GM21515 (cell line): ENCODE measurements at regions not wholly inside any gene's neighbourhood (a gene's known extent, or its start where the extent isn't known, plus 50 kb on each side); places are given as distances from the start of the nearest gene placed in this dataset.
"Not testable (repeated sequence)": the region's sequence is repeated elsewhere in the genome, so short reads cannot be mapped to it uniquely, and the experiment has no call there.

Experiments
- ATAC-seq: cut with Tn5 transposase; IDR thresholded peaks from one replicate; pipeline ENCODE4 v1.9.1; 2021; ENCODE audit not compliant: unreplicated experiment

DNA sequence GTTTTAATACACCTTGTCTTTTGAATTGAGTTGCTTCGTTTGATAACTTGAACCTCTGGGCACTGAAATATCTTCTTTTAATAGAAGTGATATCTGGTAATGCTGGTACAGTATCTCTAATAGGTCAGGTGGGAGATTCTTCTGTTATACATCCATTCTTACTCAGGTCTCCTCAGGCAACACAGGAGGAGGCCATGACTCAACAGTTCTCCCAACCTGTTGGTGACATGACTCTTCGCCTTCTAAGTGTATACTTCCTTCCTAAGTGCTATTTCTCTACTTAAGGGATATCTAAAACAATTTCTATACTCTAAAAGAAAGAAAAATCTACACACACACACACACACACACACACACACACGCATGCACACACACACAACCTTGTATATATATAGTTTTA lies 509.1 kb downstream of the PCNX1 start:
- ATAC-seq, result no peak

DNA sequence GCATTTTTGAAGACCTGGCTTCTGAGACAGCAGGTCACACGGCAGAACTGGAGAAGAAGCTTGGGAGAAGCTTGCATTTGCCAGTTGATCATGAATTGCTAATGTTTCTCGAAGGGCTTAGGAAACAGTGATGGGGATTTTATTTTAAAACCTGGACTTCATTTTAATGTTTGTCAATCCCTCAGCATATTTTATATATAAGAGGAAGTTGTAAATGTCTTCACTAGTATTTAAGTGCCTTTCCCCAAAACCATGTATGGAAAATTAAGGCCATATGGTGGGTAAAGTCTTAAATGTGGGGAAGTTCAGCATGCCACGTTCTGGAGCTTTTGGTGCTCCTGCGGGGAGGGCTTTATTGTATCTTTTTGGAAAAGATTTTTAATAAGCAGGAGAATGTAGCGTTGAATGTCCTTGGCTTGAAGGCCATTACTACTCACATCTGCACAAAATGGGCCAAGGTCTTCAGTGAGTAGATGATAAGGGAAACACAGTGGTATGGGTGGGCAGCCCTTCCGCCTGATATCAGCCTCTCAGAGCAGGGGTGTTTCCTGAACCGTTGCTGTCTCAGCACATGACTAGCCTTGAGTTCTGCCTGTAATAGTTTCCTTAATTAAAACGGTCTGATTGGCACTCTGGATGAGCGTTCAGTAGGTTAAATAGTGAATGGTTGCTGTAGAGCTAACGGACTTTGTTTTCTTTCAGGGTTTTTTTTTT lies 511.4 kb downstream of the PCNX1 start:
- ATAC-seq, result no peak

DNA sequence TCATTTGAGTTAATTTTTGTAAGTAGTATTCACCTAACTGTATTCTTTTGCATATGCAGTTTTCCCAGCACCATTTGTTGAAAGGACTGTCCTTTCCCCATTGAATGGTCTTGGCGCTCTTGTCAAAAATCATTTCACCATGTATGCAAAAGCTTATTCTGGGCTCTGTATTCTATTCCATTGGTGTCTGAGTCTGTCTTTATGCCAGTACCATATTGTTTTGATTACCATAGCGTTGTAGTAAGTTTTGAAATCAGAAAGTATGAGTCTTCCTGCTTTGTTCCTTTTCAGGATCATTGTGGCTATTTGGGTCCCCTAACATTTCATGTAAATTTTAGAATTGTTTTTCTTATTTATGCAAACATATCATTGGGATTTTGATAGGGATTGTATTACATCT lies 508.7 kb upstream of the RGS6 start:
- ATAC-seq, result no peak

DNA sequence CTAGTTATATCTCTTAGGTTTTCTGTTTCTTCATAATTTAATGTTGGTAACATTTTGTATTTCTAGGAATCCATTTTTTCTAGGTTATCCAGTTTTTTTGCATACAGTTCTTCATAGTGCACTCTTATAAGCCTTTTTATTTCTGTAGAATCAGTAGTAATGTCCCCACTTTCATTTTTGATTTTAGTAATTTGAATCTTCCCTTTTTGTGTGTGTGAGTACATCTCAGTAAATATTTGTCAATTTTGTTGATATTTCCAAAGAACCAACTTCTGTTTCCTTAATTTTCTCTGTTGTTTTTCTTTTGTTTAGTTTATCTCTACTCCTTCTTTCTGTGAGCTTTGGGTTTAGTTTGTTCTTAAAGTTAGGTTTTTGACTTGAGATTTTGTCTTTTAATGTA lies 507.3 kb upstream of the RGS6 start:
- no peak for ATAC-seq

DNA sequence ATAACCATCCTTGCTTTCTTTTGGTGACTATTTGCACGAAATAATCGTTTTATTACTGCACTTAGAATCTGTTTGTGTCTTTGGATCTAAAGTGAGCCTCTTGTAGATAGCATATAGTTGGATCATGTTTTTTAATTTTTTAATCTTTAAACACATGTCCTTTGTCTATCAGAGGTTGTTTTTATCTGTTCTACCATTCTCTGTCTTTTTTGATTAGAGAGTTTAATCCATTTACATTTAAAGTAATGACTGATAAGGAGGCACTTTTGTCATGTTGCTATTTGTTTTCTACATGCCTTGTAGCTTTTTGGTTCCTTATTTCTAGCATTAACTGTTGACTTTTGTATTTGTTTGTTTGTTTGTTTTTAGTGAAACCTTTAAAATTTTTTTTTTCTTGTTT lies 506.2 kb upstream of the RGS6 start:
- ATAC-seq, result no peak

DNA sequence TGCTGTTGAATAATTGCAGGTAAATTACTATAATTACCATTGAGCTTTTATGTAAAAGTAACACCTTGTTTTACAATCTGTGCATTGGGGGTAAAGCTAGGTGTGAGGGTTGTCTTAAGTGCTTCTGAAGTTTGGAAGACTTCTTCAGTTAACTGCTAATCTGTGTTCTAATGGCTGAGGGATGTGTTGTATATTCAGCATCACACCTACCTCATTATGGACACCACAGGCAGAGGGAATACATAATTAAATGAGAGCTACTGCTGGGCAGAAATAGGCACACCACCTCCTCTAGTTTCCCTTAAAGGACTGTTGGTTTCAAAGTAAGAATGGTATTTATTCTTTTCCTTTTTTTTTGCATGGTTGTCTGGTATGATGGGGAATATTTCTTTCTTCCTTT lies 502.3 kb upstream of the RGS6 start:
- ATAC-seq, result no peak

DNA sequence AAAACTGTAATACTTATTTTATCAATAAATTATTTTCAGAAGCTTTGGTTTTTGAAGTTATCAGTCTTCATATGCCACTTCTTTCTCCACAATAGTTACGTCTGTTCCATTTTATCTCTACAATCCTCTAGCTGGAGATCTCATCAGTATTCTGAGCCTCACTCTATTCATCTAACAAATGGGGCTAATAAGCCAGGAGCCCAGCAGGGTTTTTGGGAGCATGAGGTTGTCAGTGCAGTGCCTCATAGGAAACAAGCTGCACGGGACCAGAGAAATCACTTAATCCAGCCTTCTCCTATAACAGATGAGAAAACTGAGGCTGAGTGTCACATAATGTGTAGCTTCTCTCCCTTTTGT lies 501.9 kb upstream of the RGS6 start:
- no peak for ATAC-seq

DNA sequence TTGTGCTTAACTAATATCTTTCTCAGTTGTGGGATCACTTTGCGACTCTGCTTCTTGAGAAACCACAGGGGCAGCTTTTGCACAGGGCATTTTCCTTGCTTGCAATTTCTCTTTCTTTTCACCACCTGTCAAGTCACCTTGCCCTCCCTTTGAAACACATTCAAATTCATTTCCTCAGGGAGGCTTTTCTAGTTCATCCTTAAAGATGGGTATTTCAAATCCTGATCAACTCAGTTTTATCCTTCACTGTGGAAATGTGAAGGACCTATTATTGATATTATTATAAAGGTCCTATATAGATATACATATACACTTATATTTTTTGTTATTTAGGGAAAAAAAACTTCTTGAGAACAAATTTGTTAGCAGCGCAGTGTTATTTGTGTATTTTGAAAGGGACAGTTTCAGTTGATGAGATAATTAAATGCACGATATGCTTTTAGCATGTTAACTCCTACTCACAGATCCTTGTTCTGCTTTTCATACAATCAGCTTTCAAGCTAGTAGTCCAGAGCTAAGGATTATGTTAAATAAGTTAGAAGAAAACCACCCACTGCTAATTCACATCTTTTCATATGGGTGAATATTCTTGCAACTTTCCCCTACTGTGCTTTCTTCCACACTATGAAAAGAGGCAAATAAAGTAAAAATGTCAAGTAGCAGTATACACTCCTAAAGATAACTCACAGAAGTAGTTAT lies 501.4 kb upstream of the RGS6 start:
- no peak for ATAC-seq

DNA sequence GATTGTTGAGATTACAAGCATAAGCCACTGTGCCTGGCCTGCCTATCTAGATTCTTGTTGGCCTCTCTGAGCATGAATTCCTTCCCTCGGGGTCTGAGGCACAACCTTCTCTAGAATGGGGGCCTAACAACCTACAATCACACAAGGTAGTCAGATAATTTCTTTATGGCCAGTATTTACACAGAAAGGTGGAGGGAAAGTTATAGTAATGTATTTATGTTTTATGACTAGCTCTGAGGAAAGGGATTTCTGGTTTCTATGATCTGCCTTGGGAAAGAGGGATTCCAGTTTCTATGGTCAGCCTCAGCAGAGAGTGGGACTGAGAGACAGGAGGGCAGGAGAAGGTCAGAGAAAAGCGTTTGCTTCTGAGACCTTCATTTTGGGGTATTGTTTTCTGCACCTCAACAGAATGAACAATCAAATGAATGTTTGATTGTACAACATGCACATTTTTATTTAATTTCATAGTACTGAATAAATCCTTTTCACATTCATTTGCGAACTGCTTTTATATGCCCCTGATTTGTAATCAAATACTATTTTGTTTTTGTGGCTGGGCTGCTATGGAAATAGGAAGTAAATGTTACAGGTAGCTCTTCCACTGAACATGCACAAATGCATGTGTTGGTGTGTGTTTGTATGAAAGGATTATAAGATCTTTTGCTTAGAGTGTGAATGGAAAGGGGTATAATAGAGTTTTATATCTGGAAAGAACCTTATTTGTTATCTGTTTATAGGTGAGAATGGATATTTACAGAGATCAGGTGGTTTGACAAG lies 499.7 kb upstream of the RGS6 start:
- ATAC-seq, result no peak

DNA sequence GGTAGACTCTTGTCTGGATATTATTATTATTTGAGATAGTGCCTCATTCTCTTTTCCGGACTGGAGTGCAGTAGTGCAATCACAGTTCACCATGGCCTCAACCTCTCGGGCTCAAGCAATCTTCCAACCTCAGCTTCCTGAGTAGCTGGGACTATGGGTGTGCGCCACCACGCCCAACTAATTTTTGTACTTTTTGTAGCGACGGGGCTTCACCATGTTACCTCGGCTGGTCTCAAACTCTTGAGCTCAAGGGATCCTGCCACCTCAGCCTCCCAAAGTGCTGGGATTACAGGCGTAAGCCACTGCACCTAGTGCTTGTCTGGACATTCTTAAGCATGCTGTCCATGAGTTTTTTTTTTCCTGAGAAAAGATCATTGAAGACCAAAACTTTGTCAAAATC lies 498.9 kb upstream of the RGS6 start:
- ATAC-seq, result no peak

DNA sequence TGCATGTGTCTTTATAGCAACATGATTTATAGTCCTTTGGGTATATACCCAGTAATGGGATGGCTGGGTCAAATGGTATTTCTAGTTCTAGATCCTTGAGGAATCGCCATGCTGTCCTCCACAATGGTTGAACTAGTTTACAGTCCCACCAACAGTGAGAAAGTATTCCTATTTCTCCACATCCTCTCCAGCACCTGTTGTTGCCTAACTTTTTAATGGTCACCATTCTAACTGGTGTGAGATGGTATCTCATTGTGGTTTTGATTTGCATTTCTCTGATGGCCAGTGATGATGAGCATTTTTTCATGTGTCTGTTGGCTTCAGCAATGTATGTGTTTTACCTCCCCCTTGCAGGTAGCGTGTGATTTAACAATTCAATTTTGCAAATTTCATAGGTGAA lies 496.6 kb upstream of the RGS6 start:
- not testable (repeated sequence) for ATAC-seq

DNA sequence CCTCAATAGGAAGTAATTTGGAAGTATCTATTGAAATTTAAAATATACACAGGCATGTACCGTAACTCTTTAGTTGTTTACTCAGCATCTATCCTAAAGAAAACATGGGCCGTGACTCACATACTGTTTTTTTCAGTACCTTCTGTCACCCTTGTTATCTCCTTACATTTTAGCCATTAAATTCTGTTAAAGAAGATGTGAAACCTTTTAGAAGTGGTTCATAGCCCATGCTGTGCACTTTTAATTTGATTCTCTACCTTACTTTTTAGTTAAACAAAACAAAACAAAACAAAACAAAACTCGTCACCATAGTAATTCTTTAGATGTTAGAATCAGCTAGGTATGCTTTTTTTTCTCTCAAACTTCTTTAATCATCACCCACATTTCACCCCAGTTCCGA lies 494.4 kb upstream of the RGS6 start:
- ATAC-seq, result no peak

DNA sequence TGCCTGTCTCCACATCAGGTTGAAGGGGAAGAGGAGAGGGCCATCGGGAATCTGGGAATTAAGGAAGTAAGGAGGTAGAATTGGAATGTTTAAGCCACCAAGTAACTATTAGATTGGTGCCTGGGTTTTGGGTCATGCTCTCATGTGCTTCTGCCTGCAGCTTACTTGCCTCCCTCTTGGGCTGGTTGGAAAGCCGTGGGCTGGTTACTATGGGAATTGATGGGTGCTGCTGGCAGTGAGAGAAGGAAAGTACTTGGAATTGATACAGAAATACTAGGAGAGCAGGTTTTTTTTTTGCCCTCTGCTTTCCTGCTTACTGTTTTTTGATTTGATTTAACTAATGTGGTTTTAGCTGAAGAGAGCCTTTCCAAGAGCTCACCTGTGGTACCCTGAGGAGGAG lies 493.5 kb upstream of the RGS6 start:
- ATAC-seq, result no peak

DNA sequence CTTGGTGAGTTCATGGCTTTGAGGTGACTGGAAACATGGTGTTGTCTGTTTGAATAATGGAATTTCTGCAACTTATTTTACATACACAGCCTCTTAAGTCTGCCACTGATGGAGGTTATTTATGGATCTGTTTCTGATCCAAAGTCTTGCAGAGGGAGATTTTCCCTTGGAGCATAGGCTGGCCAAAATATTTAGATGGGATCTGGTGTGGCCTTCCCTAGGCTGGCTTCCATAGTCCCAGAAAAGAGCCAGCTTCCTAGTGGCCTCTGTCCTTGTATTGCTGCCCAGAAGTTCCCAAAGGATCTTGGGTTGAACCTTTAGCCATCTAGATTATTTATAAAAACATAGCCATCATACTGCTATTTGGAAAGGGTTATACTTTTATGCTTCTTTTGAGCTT lies 491.1 kb upstream of the RGS6 start:
- no peak for ATAC-seq

DNA sequence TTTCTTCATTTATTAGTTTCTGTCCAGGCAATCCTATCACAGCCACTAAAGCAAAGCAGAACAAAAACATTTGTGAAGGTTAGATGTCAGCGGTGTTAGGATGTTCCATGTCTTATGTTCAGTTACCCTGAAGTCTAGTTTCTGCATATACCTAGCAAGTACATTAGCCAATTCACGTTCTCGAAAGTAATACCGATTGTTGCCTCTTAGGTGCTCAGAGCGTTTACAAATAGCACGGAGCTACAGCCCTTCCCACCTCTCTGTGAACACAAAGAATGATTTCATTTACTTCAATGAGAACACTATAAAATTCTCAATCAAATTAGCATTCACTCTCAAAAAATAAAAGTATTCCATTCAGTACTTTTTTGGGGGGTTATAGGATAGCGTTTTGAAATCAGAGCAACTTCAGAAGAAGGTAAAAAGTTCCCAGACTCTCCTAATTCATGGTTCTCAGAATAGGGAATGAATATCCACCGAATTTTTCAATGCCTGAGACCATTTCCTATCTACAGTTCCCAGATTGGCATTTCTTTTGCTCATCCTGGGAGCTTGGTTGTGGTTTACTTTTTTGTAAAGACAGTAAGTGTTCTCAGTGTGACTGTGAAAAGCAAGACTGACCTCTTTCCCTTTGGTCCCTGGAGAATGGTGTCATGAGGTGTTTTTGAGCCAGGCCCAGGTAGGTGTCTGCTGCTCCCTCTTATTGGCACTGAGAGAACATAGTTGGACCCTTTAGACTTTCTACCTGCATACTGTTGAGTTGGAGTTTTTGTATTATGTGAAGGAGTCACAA lies 488.0 kb upstream of the RGS6 start:
- ATAC-seq, result no peak

DNA sequence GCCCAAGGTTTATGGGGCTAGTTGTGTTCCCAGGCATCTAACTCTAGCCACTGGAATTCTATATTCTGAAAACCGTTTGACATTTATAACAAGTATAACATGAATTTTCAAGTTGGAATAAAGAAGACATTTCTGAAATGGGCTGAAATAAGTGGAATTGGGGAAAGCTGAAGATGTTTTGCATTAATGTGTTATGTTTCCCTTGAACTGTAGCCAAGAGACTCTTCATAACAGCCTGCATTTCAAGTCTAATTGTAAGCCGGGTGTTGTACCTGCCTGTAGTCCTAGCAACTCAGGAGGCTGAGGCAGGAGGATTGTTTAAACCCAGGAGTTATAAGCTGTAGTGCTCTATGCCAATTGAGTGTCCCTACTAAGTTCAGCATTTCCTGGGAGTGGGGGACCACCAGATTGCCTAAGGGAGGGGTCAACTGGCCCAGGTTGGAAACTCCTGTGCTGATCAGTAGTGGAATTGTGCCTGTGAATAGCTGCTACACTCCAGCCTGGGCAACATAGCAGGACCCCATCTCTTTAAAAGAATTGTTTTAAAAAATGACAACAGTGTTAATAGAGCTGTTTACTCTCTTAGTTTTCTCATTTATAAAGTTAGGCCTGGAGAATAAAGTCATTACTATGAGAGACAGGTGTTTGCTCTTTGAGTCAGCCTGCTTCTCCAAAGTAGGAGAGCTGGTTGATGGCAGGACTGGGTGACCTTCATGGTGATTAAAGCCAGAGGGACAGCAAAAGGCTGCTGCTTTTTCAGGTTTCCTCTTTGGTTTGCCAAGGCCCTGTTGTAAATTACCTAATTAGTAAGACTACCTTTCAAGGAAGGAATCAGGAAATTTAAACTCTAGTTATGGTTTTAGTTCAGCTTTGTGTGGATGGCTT lies 483.6 kb upstream of the RGS6 start:
- ATAC-seq, result no peak

DNA sequence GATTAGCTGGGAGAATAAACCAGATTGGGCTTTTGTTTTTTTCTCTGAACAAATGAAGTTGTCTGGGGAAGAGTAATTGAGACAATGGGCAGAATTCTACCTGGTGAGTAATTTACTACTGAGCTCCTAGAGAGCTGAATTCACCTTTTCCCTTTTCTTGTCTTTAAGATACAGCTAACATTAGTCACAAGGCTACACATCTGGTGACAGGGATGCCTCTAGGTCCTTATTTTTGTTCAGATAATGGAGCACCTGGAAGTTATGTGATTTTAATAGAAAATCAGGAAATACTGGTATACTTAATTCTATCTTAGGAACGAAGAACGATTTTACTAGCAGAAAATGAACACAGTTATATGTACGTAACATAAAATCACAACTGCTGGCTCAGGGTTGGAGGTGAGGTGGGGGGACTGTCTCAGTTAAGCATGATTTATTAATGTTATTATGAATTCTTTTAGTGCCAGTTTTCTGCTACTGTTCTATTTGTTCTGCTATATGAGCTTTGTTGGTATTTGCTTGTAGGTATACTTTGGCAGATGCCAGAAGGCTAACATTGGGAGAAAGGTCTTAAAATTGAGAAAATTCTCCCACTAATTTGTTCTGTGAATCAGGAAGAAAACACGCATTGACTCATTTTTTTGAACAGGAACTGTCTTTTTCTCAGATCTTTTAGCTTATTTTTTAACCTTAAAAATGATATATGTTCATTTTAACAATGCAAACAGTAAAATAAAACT lies 482.7 kb upstream of the RGS6 start:
- no peak for ATAC-seq

DNA sequence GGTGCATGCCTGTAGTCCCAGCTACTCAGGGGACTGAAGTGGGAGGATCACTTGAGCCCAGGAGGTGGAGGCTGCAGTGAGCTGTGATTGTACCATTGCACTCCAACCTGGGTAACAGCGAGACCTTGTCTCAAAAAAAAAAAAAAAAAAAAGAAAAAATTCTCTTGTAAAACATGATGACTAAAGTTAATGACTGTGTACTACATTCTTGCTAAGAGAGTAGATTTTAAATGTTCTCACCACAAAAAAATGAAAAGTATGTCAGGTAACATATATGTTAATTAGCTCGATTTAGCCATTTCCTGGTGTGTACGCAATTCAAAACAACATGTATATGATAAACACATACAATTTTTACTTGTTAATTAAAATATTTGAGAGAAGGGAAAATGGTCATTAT lies 480.7 kb upstream of the RGS6 start:
- ATAC-seq, result no peak

DNA sequence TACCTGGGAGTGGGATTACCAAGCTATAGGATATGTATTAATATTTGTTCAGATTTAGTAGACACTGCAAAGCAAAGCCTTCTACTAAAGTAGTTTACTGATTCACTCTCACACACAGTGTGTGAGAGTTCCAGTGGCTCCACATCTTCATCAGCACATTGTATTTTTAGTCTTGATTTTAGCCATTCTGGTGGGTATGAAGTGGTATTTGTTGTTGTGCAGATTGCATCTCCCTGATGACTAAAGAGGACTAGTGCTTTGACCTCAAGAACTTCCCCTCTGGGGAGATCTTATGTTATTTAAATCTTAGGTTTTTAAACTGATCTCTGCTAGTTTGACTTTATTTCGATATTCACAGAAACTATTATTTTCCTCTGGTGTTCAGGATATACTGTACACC lies 479.7 kb upstream of the RGS6 start:
- ATAC-seq, result no peak

DNA sequence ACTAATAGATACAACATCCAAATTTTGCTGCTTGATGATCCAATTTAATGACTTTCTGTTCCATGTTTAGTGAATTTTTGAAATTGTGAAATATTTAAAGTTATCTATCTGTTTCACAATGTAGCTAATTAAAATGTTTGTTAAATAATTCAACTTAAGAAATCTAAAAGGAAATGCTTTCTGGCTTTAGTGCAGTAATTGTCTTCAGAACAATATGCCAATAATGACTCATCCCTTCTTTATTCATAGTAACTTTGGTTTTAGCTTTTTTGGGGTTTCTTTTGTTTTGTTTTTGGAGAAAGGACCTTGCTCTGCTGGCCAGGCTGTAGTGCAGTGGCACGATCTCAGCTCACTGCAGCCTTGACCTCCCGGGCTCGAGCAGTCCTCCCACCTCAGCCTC lies 479.2 kb upstream of the RGS6 start:
- no peak for ATAC-seq
